Testis (tissue), 2 donors: ENCODE measurements at regions not wholly inside any gene's neighbourhood (a gene's known extent, or its start where the extent isn't known, plus 50 kb on each side); places are given as distances from the start of the nearest gene placed in this dataset.

Source experiments
- DNase-seq: peaks from one replicate; pipeline ENCODE4 v3.0.0-alpha.2; 2019
- H3K27ac ChIP-seq, 2 donors: fragments of 200-600 bp; sonication (generic); one replicate each; pipeline ENCODE4 v1.5.1; 2019
- H3K27me3 ChIP-seq: fragments of 200-600 bp; sonication (generic); one replicate; pipeline ENCODE4 v1.5.1; 2019
- H3K36me3 ChIP-seq: fragments of 200-600 bp; sonication (generic); one replicate; pipeline ENCODE4 v1.5.1; 2017; ENCODE audit warnings: low read depth; ENCODE audit errors: missing control alignments
- H3K4me1 ChIP-seq: fragments of 200-600 bp; sonication (generic); one replicate; pipeline ENCODE4 v1.5.1; 2019
- H3K4me3 ChIP-seq, 2 donors: fragments of 200-600 bp; sonication (generic); one replicate each; pipeline ENCODE4 v1.5.1; 2017 to 2019
- H3K9me3 ChIP-seq: fragments of 200-600 bp; sonication (generic); one replicate; pipeline ENCODE4 v1.5.1; 2017
- POLR2A ChIP-seq: fragments of 450-650 bp; IDR thresholded peaks from one replicate; pipeline ENCODE4 v1.6.1; 2017; ENCODE audit warnings: antibody characterized with exemption, mild to moderate bottlenecking, moderate library complexity
- WGBS, 2 donors: methylation state at CpG; one replicate each; pipeline ENCODE4 v1.1.5; 2018; 5-methylcytosine and 5-hydroxymethylcytosine counted together
- intact Hi-C: fragments of 100-400 bp; cut with DNase I; formaldehyde crosslinking; loops from one replicate; pipeline ENCODE4 v1.15.1; 2023; ENCODE audit warnings: low total_unique reads
- TF ChIP-seq, protein P1 (sequence below), 3 experiments: fragments of 450-650 bp in 2 of 3; fragments of 200-600 bp in 1 of 3; sonication (generic) in 1 of 3; IDR thresholded peaks; one replicate each; pipeline ENCODE4 v1.5.1; 2016 to 2019; ENCODE audit warnings: antibody characterized with exemption in 3 of 3, mild to moderate bottlenecking in 2 of 3, moderate library complexity in 1 of 3

- TF ChIP-seq, protein P1, sequence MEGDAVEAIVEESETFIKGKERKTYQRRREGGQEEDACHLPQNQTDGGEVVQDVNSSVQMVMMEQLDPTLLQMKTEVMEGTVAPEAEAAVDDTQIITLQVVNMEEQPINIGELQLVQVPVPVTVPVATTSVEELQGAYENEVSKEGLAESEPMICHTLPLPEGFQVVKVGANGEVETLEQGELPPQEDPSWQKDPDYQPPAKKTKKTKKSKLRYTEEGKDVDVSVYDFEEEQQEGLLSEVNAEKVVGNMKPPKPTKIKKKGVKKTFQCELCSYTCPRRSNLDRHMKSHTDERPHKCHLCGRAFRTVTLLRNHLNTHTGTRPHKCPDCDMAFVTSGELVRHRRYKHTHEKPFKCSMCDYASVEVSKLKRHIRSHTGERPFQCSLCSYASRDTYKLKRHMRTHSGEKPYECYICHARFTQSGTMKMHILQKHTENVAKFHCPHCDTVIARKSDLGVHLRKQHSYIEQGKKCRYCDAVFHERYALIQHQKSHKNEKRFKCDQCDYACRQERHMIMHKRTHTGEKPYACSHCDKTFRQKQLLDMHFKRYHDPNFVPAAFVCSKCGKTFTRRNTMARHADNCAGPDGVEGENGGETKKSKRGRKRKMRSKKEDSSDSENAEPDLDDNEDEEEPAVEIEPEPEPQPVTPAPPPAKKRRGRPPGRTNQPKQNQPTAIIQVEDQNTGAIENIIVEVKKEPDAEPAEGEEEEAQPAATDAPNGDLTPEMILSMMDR (IDR thresholded peaks at IDR 0.05), result no peak
- TF ChIP-seq POLR2A, result no peak
Observed at GRCh38 chr10:57960406-57960805, 307.3 kb downstream of the IPMK start.

GRCh38 chr10:57959318-57960006 lies 308.2 kb downstream of the IPMK start:
- no peaks in the 10 kb centered on the region for H3K9me3 ChIP-seq
- H3K4me3 ChIP-seq, result no peak overlapping the region
- H3K27ac ChIP-seq, result no peak overlapping the region
- no peak for DNase-seq
- intact Hi-C loops, result no loop called here
- TF ChIP-seq POLR2A, result no peak
- TF ChIP-seq, protein P1 (IDR thresholded peaks at IDR 0.05), result no peak
- H3K36me3 ChIP-seq, result no peaks in the 10 kb centered on the region
- H3K4me1 ChIP-seq, result no peaks in the 10 kb centered on the region
- H3K27me3 ChIP-seq, result no peaks in the 10 kb centered on the region
- 33 to 34% methylated on average over 1 of the region's 1 CpG for WGBS, 2 donors

More at GRCh38 chr10:57960406-57960805, 307.3 kb downstream of the IPMK start:
- no peak overlapping the region for H3K4me3 ChIP-seq
- intact Hi-C loops, result no loop called here
- 67 to 71% methylated on average over 3 of the region's 3 CpGs for WGBS, 2 donors
- no peaks in the 10 kb centered on the region for H3K27me3 ChIP-seq
- H3K36me3 ChIP-seq, result no peaks in the 10 kb centered on the region
- no peak for DNase-seq
- no peak overlapping the region for H3K27ac ChIP-seq
- H3K9me3 ChIP-seq, result no peaks in the 10 kb centered on the region
- no peaks in the 10 kb centered on the region for H3K4me1 ChIP-seq

GRCh38 chr10:57955076-57955475 lies 312.6 kb downstream of the IPMK start:
- Histone ChIP-seq H3K36me3 (no peaks in the 10 kb centered on the region), H3K27me3 (no peaks in the 10 kb centered on the region), H3K4me3 (no peak overlapping the region), H3K9me3 (no peaks in the 10 kb centered on the region), H3K4me1 (no peaks in the 10 kb centered on the region), H3K27ac (no peak overlapping the region)
- no peak for DNase-seq
- TF ChIP-seq POLR2A, result no peak
- TF ChIP-seq, protein P1 (IDR thresholded peaks at IDR 0.05), result no peak
- 64 to 88% methylated on average over 2 of the region's 2 CpGs for WGBS, 2 donors
- intact Hi-C loops, result no loop called here

DNA sequence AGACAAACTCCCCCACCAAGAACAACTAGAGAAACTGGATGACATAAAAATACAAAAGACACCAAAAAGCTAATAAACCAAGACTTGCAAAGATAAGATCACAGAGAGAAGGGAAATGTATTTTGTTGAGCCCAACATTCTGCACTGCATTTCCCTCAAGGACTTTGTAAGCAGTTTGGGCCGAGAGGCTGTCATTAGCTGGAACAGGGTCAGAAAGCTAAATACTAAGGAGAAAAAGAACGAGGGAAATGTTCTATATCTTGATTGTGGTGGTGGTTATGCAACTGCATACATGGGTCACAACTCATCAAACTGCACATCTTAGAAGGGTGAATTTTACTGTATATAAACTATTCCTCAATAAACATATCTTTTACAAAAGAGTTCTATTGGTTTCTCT lies 315.0 kb downstream of the IPMK start:
- Histone ChIP-seq H3K36me3 (no peaks in the 10 kb centered on the region), H3K27me3 (no peaks in the 10 kb centered on the region), H3K9me3 (no peaks in the 10 kb centered on the region), H3K4me3 (no peak overlapping the region), H3K27ac (no peak overlapping the region), H3K4me1 (no peaks in the 10 kb centered on the region)
- no peak for DNase-seq
- WGBS, 2 donors, result 19 to 33% methylated on average over 2 of the region's 2 CpGs
- intact Hi-C loops, result no loop called here
- TF ChIP-seq POLR2A, result no peak
- TF ChIP-seq, protein P1 (IDR thresholded peaks at IDR 0.05), result no peak

- 49 to 50% methylated on average over 4 of the region's 4 CpGs for WGBS, 2 donors
- no peak overlapping the region for H3K27ac ChIP-seq
- H3K4me3 ChIP-seq, result no peak overlapping the region
- no peaks in the 10 kb centered on the region for H3K27me3 ChIP-seq
- intact Hi-C loops, result no loop called here
- H3K36me3 ChIP-seq, result no peaks in the 10 kb centered on the region
- TF ChIP-seq, protein P1 (IDR thresholded peaks at IDR 0.05), result no peak
- DNase-seq, result no peak
- H3K9me3 ChIP-seq, result no peaks in the 10 kb centered on the region
- no peaks in the 10 kb centered on the region for H3K4me1 ChIP-seq
Observed at GRCh38 chr10:57950442-57950974, 317.2 kb downstream of the IPMK start.
